ENCODE measurements at regions not wholly inside any gene's neighbourhood (a gene's known extent, or its start where the extent isn't known, plus 50 kb on each side); places are given as distances from the start of the nearest gene placed in this dataset.
"Not testable (repeated sequence)": the region's sequence is repeated elsewhere in the genome, so short reads cannot be mapped to it uniquely, and the experiment has no call there.

- Mint-ChIP-seq H3K36me3 (ENCODE audit: low read depth) (no peaks in the 10 kb centered on the region), H3K27me3 (ENCODE audit: low read depth) (no peaks in the 10 kb centered on the region), H3K4me3 (no peak overlapping the region), H3K27ac (ENCODE audit: unreplicated experiment) (no peak overlapping the region), H3K4me1 (no peaks in the 10 kb centered on the region), H3K9me3 (peaks cover 8% of the 10 kb centered on the region)
- DNase-seq (ENCODE audit: low read depth, low spot score), result no peak
- TF ChIP-seq, protein P1, sequence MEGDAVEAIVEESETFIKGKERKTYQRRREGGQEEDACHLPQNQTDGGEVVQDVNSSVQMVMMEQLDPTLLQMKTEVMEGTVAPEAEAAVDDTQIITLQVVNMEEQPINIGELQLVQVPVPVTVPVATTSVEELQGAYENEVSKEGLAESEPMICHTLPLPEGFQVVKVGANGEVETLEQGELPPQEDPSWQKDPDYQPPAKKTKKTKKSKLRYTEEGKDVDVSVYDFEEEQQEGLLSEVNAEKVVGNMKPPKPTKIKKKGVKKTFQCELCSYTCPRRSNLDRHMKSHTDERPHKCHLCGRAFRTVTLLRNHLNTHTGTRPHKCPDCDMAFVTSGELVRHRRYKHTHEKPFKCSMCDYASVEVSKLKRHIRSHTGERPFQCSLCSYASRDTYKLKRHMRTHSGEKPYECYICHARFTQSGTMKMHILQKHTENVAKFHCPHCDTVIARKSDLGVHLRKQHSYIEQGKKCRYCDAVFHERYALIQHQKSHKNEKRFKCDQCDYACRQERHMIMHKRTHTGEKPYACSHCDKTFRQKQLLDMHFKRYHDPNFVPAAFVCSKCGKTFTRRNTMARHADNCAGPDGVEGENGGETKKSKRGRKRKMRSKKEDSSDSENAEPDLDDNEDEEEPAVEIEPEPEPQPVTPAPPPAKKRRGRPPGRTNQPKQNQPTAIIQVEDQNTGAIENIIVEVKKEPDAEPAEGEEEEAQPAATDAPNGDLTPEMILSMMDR (conservative IDR thresholded peaks at IDR 0.05), result no peak
Observed at GRCh38 chr12:42908712-42909111, 319.2 kb upstream of the PRICKLE1 start.

DNA sequence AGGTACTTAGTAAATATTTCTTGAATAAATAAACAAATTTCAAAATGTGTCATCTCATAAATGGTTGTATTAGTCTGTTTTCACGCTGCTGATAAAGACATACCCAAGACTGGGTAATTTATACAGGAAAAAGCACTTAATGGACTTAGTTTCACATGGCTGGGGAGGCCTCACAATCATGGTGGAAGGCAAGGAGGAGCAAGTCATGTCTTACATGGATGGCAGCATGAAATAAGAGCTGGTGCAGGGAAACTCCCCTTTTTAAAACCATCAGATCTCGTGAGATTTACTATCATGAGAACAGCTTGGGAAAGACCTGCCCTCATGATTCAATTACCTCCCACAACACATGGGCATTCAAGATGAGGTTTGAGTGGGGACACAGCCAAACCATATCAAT lies 317.3 kb upstream of the PRICKLE1 start:
- H3K27ac Mint-ChIP-seq (ENCODE audit: unreplicated experiment); H3K4me3 Mint-ChIP-seq; H3K9me3 Mint-ChIP-seq; DNase-seq (ENCODE audit: low read depth, low spot score); H3K36me3 Mint-ChIP-seq (ENCODE audit: low read depth); H3K4me1 Mint-ChIP-seq; H3K27me3 Mint-ChIP-seq (ENCODE audit: low read depth): not testable (repeated sequence)

- Mint-ChIP-seq H3K4me1 (peaks cover 6% of the 10 kb centered on the region), H3K36me3 (ENCODE audit: low read depth) (no peaks in the 10 kb centered on the region), H3K27ac (ENCODE audit: unreplicated experiment) (no peak overlapping the region), H3K4me3 (no peak overlapping the region), H3K9me3 (peaks cover 5% of the 10 kb centered on the region), H3K27me3 (ENCODE audit: low read depth) (no peaks in the 10 kb centered on the region)
- no peak for DNase-seq (ENCODE audit: low read depth, low spot score)
- TF ChIP-seq, protein P1 (conservative IDR thresholded peaks at IDR 0.05), result no peak
Observed at GRCh38 chr12:42905419-42905705, 315.8 kb upstream of the PRICKLE1 start.

GRCh38 chr12:42904683-42905418 lies 315.3 kb upstream of the PRICKLE1 start:
- DNase-seq (ENCODE audit: low read depth, low spot score), result no peak
- H3K4me3 Mint-ChIP-seq, result no peak overlapping the region
- H3K27ac Mint-ChIP-seq (ENCODE audit: unreplicated experiment), result no peak overlapping the region
- TF ChIP-seq, protein P1 (conservative IDR thresholded peaks at IDR 0.05), result no peak
- no peaks in the 10 kb centered on the region for H3K36me3 Mint-ChIP-seq (ENCODE audit: low read depth)
- H3K9me3 Mint-ChIP-seq, result peaks cover 5% of the 10 kb centered on the region
- H3K4me1 Mint-ChIP-seq, result peaks cover 6% of the 10 kb centered on the region
- H3K27me3 Mint-ChIP-seq (ENCODE audit: low read depth), result no peaks in the 10 kb centered on the region

- H3K9me3 Mint-ChIP-seq, result peaks cover 5% of the 10 kb centered on the region
- peaks cover 10% of the 10 kb centered on the region for H3K4me1 Mint-ChIP-seq
Observed at GRCh38 chr12:42903736-42904135, 314.2 kb upstream of the PRICKLE1 start.

GRCh38 chr12:42902001-42902400 lies 312.5 kb upstream of the PRICKLE1 start:
- Mint-ChIP-seq H3K4me3 (no peak overlapping the region), H3K27me3 (ENCODE audit: low read depth) (no peaks in the 10 kb centered on the region), H3K36me3 (ENCODE audit: low read depth) (no peaks in the 10 kb centered on the region), H3K9me3 (peaks cover 5% of the 10 kb centered on the region), H3K27ac (ENCODE audit: unreplicated experiment) (no peak overlapping the region), H3K4me1 (peaks cover 10% of the 10 kb centered on the region)
- TF ChIP-seq, protein P1 (conservative IDR thresholded peaks at IDR 0.05), result no peak
- no peak for DNase-seq (ENCODE audit: low read depth, low spot score)

More at GRCh38 chr12:42903736-42904135, 314.2 kb upstream of the PRICKLE1 start:
- no peaks in the 10 kb centered on the region for H3K27me3 Mint-ChIP-seq (ENCODE audit: low read depth)
- no peak overlapping the region for H3K27ac Mint-ChIP-seq (ENCODE audit: unreplicated experiment)
- no peak overlapping the region for H3K4me3 Mint-ChIP-seq
- no peak for DNase-seq (ENCODE audit: low read depth, low spot score)
- TF ChIP-seq, protein P1 (conservative IDR thresholded peaks at IDR 0.05), result no peak
- no peaks in the 10 kb centered on the region for H3K36me3 Mint-ChIP-seq (ENCODE audit: low read depth)
